Esophagus muscularis mucosa (tissue), 4 donors: ENCODE measurements at regions not wholly inside any gene's neighbourhood (a gene's known extent, or its start where the extent isn't known, plus 50 kb on each side); places are given as distances from the start of the nearest gene placed in this dataset.
"Not testable (repeated sequence)": the region's sequence is repeated elsewhere in the genome, so short reads cannot be mapped to it uniquely, and the experiment has no call there.

Experiments used
- DNase-seq: peaks from one replicate; pipeline ENCODE4 v3.0.0-alpha.2; 2017; ENCODE audit errors: extremely low spot score
- H3K27ac ChIP-seq, 4 donors: fragments of 200-600 bp; sonication (generic); replicated peaks in 1 of 4; 1 replicate in 3 of 4; 2 replicates in 1 of 4; pipeline ENCODE4 v1.5.1; 2016 to 2019; ENCODE audit warnings: mild to moderate bottlenecking in 1 of 4
- H3K27me3 ChIP-seq, 4 donors: fragments of 200-600 bp; sonication (generic); one replicate each; pipeline versions ENCODE4 v1.5.1 to v1.6.0; 2016 to 2019
- H3K36me3 ChIP-seq, 4 donors: fragments of 200-600 bp; sonication (generic); one replicate each; pipeline ENCODE4 v1.5.1; 2016 to 2019
- H3K4me1 ChIP-seq, 4 donors: fragments of 200-600 bp; sonication (generic); one replicate each; pipeline ENCODE4 v1.5.1; 2016 to 2019
- H3K4me3 ChIP-seq, 4 donors: fragments of 200-600 bp; sonication (generic); 1 replicate in 2 of 4; 2 replicates in 2 of 4; pipeline ENCODE4 v1.5.1; 2016 to 2019; ENCODE audit warnings: mild to moderate bottlenecking in 4 of 4, moderate library complexity in 1 of 4
- H3K9me3 ChIP-seq, 4 donors: fragments of 200-600 bp; sonication (generic); 1 replicate in 3 of 4; 2 replicates in 1 of 4; pipeline ENCODE4 v1.5.1; 2016 to 2019
- CTCF ChIP-seq, 3 experiments: fragments of 200-600 bp in 2 of 3; fragments of 450-650 bp in 1 of 3; sonication (generic) in 2 of 3; IDR thresholded peaks; one replicate each; pipeline ENCODE4 v1.5.1; 2017 to 2019; ENCODE audit warnings: antibody characterized with exemption in 3 of 3, mild to moderate bottlenecking in 2 of 3, moderate library complexity in 1 of 3
- EP300 ChIP-seq: sonication (generic); formaldehyde crosslinking; IDR thresholded peaks from one replicate; pipeline ENCODE4 v1.6.1; 2017; ENCODE audit warnings: antibody characterized with exemption
- POLR2A ChIP-seq: fragments of 450-650 bp; IDR thresholded peaks from one replicate; pipeline ENCODE4 v1.6.1; 2017; ENCODE audit warnings: antibody characterized with exemption, moderate library complexity, mild to moderate bottlenecking, low read depth
- POLR2AphosphoS5 ChIP-seq, 2 donors: sonication (generic); formaldehyde crosslinking; IDR thresholded peaks; one replicate each; pipeline ENCODE4 v1.6.1; 2017; ENCODE audit warnings: antibody characterized with exemption in 2 of 2
- WGBS: methylation state at CpG from one replicate; pipeline ENCODE4 v1.1.5; 2018; 5-methylcytosine and 5-hydroxymethylcytosine counted together
- intact Hi-C: fragments of 100-400 bp; cut with DNase I; formaldehyde crosslinking; loops from one replicate; pipeline ENCODE4 v1.15.1; 2023

GRCh38 chr13:34179481-34179880, 361.5 kb downstream of the RFC3 start:
- 69% methylated on average over 1 of the region's 1 CpG for WGBS
- TF ChIP-seq CTCF (IDR thresholded peaks at IDR 0.05) (no peak), POLR2AphosphoS5 (IDR thresholded peaks at IDR 0.05) (no peak), EP300 (no peak), POLR2A (no peak)
- Histone ChIP-seq H3K36me3 (no peaks in the 10 kb centered on the region), H3K9me3 (no peaks in the 10 kb centered on the region), H3K27me3 (no peaks in the 10 kb centered on the region), H3K27ac (no peak overlapping the region), H3K4me3 (no peak overlapping the region), H3K4me1 (no peaks in the 10 kb centered on the region)
- intact Hi-C loops: no loop called here
- DNase-seq: no peak

DNA sequence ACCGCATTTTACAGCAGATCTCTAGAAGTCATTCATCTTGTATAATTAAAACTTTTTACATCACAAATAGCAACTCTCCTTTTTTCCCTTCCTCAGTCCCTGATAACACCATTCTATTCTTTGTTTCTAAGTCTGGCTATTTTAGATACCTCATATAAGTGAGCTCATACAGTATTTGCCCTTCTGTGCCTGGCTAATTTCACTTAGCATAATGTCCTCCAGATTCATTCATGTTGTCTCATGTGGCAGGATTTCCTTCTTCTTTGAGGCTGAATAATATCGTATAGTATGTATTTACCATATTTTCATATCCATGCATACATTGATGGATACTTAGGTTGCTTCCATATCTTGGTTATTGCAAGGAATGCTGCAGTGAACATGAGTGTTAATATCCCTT, 362.0 kb downstream of the RFC3 start:
- no peak for TF ChIP-seq POLR2AphosphoS5 (IDR thresholded peaks at IDR 0.05)
- TF ChIP-seq EP300: no peak
- intact Hi-C loops: no loop called here

GRCh38 chr13:34181256-34181655, 363.3 kb downstream of the RFC3 start:
- H3K27ac ChIP-seq, H3K4me1 ChIP-seq, H3K9me3 ChIP-seq, intact Hi-C loops, H3K36me3 ChIP-seq, H3K4me3 ChIP-seq, H3K27me3 ChIP-seq, DNase-seq: not testable (repeated sequence)
- 98% methylated on average over 14 of the region's 16 CpGs for WGBS

More for the DNA sequence above, 362.0 kb downstream of the RFC3 start:
- no peaks in the 10 kb centered on the region for H3K27me3 ChIP-seq
- H3K36me3 ChIP-seq: no peaks in the 10 kb centered on the region
- no peak overlapping the region for H3K27ac ChIP-seq
- no peaks in the 10 kb centered on the region for H3K9me3 ChIP-seq
- no peak overlapping the region for H3K4me3 ChIP-seq
- H3K4me1 ChIP-seq: no peaks in the 10 kb centered on the region
- DNase-seq: no peak
- 87% methylated on average over 2 of the region's 2 CpGs for WGBS

GRCh38 chr13:34189946-34190345, 372.0 kb downstream of the RFC3 start:
- Histone ChIP-seq H3K4me3 (no peak overlapping the region), H3K9me3 (peaks cover 0 to 4% (median 2%) of the 10 kb centered on the region in 4 donors), H3K4me1 (no peaks in the 10 kb centered on the region), H3K27ac (no peak overlapping the region), H3K36me3 (no peaks in the 10 kb centered on the region), H3K27me3 (no peaks in the 10 kb centered on the region)
- WGBS: 80% methylated on average over 2 of the region's 2 CpGs
- intact Hi-C loops: no loop called here
- TF ChIP-seq POLR2AphosphoS5 (IDR thresholded peaks at IDR 0.05) (no peak), EP300 (no peak), POLR2A (no peak), CTCF (IDR thresholded peaks at IDR 0.05) (no peak)
- DNase-seq: no peak

DNA sequence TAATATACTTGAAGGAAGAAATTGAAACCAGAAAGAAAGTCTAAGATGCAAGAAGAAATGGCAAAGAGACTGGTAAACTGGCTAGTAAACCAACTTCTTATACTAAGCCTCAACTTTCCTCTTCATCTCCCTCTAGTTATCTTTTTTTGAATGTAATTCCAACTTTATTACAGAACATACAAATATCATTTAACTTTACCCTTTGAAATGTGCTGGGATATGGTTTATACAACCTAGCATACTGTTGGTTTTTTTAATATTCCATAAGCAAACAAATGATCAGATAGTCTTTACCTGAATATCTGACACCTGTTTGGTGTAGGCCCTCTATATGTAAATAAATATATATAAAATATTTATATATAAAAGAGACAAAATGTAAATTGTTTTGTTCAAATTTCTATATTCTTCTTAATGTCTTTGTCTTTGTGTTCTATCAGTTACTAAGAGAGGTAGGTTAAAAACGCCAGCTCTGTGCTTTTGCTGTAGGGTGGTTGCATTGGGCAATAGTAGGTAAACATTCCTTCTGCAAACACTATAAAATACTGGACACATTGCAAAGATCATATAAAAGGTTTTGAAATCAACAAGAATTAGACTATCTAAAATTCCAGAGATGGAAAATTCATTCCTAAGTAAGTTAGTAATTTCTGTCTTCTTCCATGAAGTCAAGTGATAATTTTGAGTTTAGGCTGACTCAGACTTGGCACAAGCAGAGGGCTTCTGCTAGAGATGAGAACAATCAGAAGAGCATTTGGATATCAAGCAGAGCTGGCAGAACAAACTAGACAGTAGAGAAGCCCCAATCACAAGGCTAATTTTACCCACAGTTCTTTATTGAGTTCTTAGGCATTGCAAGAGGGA, 383.3 kb downstream of the RFC3 start:
- Histone ChIP-seq H3K9me3 (no peaks in the 10 kb centered on the region), H3K4me1 (no peaks in the 10 kb centered on the region), H3K27me3 (no peaks in the 10 kb centered on the region), H3K27ac (no peak overlapping the region), H3K4me3 (no peak overlapping the region), H3K36me3 (no peaks in the 10 kb centered on the region)
- intact Hi-C loops: no loop called here
- 94% methylated on average over 1 of the region's 1 CpG for WGBS
- DNase-seq: no peak
- no peak for TF ChIP-seq CTCF (IDR thresholded peaks at IDR 0.05)
- TF ChIP-seq EP300: no peak
- no peak for TF ChIP-seq POLR2AphosphoS5 (IDR thresholded peaks at IDR 0.05)

DNA sequence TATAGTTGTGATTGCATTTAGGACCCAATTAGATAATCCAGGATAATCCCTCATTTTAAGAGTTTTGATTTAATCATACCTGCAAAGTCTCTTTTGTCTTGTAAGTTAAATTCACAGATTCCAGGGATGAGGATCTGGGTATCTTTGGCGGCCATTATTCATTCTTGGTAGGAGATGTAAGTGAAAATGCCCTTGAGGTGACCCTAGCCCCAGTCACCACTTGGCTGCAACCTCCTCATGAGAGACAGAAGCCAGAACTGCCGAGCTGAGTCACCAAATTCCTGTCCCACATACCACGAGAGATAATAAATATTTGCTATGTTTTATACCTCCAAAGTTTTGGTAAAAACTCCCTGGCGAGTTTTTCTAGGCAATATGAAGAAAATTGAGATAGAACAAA, 389.4 kb downstream of the RFC3 start:
- TF ChIP-seq POLR2AphosphoS5 (IDR thresholded peaks at IDR 0.05) (no peak), EP300 (no peak), CTCF (IDR thresholded peaks at IDR 0.05) (no peak), POLR2A (no peak)
- Histone ChIP-seq H3K4me3 (no peak overlapping the region), H3K36me3 (no peaks in the 10 kb centered on the region), H3K9me3 (no peaks in the 10 kb centered on the region), H3K27me3 (no peaks in the 10 kb centered on the region), H3K27ac (no peak overlapping the region), H3K4me1 (peaks cover 0 to 12% (median 6%) of the 10 kb centered on the region in 4 donors)
- 54% methylated on average over 4 of the region's 4 CpGs for WGBS
- intact Hi-C loops: no loop called here
- DNase-seq: no peak
